ENCODE measurements at regions not wholly inside any gene's neighbourhood (a gene's known extent, or its start where the extent isn't known, plus 50 kb on each side); places are given as distances from the start of the nearest gene placed in this dataset.

GRCh38 chr4:177117256-177117655 lies 192.4 kb upstream of the NEIL3 start:
- DNase-seq: no peak

DNA sequence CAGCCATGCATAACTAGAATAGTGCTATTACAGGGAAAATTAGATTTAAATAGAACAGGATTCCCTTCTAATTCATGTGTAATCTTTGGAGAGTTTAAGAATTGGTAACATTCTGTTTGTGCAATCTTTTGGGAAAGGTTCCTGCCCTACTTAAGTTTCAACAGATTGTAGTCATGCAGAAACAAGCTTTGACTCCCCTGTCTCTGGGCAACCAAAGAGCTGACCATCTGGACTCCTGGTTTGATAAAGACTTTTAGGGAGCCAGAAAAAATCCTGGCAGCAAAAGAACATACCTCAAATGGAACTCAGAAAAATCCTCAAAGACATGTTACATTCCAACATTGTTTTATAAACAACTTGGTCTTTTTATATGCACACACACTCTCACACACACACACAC lies 191.1 kb upstream of the NEIL3 start:
- no peak for DNase-seq

DNA sequence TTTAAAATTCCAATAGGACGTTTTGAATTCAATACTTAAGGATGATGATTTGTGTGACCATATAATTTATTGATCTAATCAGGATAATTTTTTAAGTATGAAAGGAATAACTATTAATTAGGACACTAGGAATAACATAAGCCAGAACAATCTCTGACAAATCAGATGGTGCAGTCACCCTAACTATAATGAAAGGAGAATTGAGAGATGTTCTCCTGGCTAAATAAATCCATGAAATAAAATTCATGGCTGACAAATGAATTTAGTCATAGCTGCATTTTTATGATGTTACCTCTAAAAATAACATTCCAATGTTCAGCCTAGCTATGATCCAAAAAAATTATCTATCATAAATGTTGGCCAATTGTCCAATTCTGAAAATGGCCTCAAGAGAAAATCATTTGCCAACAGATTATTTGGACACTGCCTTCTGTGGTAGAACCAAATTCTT lies 190.6 kb upstream of the NEIL3 start:
- DNase-seq: no peak

GRCh38 chr4:177119691-177120090 lies 190.0 kb upstream of the NEIL3 start:
- no peak for DNase-seq

GRCh38 chr4:177123811-177124210 lies 185.9 kb upstream of the NEIL3 start:
- no peak for DNase-seq

DNA sequence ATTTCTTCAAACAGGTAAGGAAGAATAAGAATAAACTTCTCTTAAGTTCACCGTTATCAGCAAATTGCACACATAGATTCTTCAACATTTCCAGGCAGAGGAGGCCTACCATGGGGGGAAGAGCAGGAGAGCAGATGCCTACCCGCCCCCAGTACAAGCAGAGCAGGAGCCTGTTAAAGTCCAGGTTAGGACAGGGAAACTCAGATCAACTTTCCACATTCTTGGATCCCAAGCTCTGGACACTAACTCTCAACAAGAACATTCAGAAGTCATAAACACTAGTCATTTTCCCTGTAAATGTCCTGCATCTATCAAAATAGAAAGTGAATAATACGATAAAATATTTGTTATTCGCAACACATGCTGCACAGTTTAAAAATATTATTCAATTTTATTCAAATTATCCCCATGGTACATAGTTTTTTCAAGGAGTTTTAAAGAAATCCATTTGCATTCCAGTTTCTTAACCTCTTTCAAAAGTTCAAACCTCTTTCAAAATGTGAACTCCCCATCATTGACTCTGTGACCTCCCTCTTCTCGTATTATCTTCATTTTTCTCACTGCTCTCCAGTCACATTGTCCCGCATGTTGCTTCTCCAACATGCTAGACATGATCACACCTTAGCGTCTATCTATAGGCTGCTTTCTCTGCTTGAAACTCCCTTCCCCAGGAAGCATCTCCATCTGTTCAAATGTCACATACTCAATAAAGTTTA lies 185.2 kb upstream of the NEIL3 start:
- no peak for DNase-seq

- no peak for DNase-seq
These were observed 184.0 kb upstream of the NEIL3 start for GRCh38 chr4:177125656-177126055.

- DNase-seq: no peak
These were observed 182.0 kb upstream of the NEIL3 start for GRCh38 chr4:177127658-177128057.

DNA sequence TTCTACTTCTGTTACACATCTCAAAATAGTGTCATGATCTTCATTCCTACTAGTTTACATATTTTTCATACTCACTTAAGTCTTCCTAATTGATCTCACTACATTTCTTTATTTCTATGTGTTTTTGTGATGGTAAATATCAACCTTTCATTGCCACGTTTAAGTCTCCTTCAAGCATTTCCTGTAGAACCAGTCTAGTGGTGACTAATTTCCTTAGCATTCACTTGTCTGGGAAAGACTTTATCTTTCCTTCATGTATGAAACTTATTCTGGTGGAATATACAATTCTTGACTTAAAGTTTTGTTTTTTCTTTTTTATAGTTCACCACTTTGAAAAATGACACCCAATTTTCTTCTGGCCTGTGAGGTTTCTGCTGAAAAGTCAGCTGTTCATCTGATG lies 181.4 kb upstream of the NEIL3 start:
- DNase-seq: no peak

DNA sequence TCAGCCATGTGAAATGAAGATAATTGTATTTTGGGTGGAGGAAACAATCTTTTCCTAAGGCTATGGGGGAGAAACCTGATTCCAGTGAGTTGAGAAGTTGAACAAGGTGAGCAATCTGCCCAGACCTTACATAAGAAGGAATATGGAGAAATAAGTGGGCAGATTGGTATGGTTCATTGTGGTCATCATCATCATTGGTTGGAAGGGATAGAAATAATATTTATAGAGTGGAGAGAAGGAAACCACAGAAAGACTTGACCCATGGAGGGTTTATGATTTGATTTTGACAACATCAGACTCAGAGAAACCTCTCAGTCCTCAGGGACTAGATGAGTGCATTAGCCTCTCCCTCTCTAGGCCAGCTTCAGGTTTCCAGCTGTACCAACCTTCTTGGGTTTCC lies 177.9 kb upstream of the NEIL3 start:
- DNase-seq: no peak

DNA sequence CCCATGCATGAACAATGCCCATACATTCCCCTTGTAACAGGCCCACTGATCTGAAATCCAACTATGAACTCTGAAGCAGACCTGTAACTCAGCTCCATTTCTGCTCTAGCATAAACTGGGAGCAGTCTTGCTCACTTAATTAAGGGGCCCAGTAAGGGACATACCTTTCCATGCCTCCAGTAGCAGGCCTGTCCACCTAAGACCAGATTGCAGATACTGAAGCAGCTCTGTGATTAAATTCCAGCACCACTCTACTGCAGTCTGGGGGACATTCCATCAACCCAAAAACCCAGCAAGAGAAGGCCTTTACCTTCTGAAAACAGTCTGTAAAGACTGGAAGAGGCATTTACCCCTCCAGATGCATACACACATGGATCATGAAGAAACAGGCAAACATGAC lies 162.0 kb upstream of the NEIL3 start:
- no peak for DNase-seq

- no peak for DNase-seq
These were observed 154.2 kb upstream of the NEIL3 start for GRCh38 chr4:177155454-177155853.

- DNase-seq: no peak
These were observed 150.1 kb upstream of the NEIL3 start for GRCh38 chr4:177159600-177159999.

GRCh38 chr4:177161781-177162180 lies 147.9 kb upstream of the NEIL3 start:
- no peak for DNase-seq

DNA sequence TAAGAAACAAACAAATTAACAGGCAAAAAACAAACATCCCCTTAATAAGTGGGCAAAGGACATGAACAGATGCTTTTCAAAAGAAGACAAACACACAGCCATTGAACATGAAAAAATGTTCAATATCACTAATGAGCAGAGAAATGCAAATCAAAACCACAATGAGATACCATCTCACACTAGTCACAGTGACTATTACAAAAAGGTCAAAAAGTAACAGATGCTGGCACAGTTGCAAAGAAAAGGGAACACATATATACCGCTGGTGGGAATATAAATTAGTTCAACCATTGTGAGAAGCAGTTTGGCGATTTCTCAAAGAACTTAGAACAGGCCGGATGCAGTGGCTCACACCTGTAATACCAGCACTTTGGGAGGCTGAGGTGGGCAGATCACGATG lies 146.1 kb upstream of the NEIL3 start:
- DNase-seq: no peak

DNA sequence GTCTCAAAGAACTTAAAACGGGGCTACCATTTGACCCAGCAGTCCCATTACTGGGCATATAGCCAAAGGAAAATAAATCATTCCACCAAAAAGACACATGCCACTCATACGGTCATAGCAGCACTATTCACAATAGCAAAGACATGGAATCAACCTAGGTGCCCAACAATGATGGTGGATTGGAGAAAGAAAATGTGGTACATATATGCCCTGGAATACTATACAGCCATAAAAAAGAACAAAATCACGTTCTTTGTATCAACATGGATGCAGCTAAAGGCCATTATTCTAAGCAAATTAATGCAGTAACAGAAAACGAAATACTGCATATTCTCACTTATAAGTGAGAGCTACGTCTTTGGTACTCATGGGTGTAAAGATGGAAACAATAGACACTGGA lies 138.1 kb upstream of the NEIL3 start:
- no peak for DNase-seq

DNA sequence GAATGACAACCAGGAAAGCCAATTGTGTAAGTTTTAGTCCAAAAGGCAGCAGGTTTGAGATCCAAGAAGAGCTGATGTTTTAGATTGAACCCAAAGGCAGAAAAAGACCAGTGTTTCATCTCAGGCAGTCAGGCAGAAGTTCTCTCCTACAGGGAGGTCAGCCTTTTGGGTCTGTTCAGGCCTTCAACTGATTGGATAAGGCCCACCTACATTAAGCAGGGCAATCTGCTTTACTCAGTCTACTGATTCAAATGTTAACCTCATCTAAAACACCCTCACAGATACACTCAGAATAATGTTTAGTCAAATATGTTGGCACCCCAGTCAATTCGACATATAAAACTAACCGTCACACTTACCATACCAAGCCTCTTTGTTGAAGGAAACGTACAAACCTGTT lies 134.2 kb upstream of the NEIL3 start:
- no peak for DNase-seq

- no peak for DNase-seq
These were observed 132.1 kb upstream of the NEIL3 start for GRCh38 chr4:177177541-177178081.

DNA sequence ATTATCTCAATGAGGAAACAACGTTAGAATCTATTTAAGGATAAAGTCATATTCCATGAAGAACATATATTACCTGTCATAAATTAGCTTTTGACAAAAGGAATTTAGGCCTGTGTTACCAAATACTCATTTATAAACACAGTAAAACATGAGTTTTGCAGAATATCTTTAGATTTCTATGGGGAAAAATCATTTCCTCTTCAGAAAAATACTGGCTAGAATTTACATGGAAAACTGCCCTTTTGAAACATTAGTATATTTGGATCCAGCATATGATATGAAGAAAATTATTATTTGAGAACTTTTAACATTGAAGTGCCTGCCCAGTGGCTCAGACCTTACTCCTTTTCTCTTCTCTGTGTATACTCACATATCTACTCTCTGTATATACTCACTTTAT lies 131.4 kb upstream of the NEIL3 start:
- DNase-seq: no peak

GRCh38 chr4:177182166-177182565 lies 127.5 kb upstream of the NEIL3 start:
- DNase-seq: no peak

DNA sequence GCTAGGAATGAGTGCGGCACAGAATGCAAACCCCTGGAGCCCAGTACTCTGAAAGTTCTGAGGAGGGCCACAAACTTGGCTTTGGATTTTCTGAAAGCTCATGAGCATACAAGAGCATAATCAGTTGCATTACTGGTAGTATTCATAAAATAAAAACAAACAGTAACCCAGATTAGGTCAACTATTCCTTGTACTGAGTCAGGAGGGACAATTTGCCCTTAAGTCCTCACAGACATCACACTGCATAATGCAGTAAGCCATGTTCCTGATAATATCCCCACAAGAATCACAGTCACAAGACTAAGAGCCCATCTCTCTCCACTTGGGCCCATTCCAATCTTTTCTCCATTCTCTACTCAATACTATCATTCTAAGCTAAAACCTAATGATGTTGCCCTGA lies 126.9 kb upstream of the NEIL3 start:
- no peak for DNase-seq

DNA sequence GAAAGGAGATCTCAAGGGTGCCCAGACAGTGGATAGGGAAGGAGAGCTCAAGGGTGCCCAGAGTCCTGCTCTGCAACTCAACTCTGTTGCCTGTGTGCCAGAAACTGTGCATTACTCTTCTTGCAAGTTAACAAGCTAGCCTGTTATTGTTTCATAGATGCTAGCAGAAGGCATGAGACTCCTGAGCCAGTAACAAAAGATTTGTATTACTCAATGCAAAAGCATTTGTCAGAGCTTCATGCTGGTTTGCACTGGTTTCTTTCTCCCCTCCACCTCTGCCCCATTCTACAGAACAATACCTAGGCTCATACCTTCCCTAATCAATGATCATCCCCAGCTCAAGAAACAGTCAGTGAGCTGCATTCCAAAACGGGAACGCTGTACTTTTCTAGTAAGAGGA lies 124.5 kb upstream of the NEIL3 start:
- no peak for DNase-seq

GRCh38 chr4:177185579-177185978 lies 124.1 kb upstream of the NEIL3 start:
- no peak for DNase-seq

DNA sequence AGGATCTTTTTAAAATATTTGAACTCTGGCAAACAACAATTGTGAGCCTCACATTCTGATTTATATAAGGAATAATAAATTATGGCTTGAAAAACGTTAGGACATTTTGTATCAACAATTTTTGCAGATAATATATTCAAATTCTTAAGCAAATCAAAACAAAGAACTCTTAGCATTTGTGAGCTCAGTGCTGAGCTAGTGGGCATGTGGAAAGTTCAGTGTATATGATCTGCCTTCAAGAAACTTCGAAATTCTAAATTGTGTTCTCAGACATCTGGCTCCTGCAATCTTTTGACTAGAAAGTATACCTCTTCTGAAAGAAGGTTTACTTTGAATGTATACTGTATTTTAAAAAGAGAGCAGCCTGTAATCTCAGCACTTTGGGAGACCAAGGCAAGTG lies 122.3 kb upstream of the NEIL3 start:
- no peak for DNase-seq

DNA sequence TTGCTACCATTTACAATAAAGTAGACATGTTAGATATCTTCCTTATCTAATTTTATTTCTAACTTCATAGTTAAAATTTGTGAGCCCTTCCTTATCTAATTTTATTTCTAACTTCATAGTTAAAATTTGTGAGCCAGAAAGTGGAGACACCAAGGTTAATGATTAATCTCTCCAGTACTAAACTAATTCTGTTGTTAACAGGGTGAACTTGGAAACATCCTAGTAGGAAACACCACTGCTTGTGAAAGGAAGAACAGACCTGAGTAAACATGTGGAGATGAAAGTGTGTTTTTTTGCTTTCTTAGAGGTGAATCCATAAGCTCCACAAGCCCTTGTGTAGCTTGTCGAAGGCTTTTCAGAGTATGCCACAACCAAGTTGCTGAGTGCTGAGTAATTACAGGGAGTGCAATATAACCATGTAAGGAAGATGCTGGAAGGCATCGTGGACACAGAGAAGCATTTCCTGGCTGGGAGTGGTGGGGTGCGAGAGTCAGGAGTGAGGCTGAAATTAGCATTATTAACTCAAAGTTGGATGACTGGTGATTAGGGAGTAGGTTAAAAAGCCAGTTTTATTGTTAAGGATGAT lies 118.6 kb upstream of the NEIL3 start:
- DNase-seq: no peak
